DOHH2 (cell line): ENCODE measurements at regions not wholly inside any gene's neighbourhood (a gene's known extent, or its start where the extent isn't known, plus 50 kb on each side); places are given as distances from the start of the nearest gene placed in this dataset.

Experiments used
- EZH2phosphoT487 ChIP-seq: fragments of 200-600 bp; sonication (generic); IDR thresholded peaks from 2 replicates; pipeline ENCODE4 v1.6.1; 2017; ENCODE audit warnings: borderline replicate concordance, mild to moderate bottlenecking, antibody characterized with exemption, low read length, moderate library complexity, mixed read lengths
- TF ChIP-seq, protein P1 (sequence below): fragments of 200-600 bp; sonication (generic); IDR thresholded peaks from one replicate; pipeline ENCODE4 v1.5.1; 2014; ENCODE audit warnings: antibody characterized with exemption, mild to moderate bottlenecking, low read depth, low read length; ENCODE audit not compliant: poor library complexity, severe bottlenecking

DNA sequence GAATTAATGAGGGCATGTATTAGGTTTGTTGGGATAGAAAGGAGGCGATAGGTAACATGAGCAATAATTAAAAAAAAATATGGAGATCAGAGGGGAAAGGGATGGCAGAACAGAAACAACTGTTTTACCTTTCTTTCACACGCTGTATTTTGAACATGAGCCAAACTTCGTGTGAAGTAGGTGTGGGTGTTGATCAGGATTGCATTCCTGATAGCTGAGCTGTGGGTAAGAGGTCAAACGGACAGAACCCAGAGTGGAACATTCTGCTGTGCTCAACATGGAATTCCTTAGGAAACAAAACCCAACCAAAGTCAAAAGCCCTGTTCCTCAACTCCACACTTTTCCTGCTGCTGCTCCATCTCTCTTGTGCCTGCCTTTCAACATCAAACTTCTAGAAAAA is 162.5 kb upstream of the CASK start:
- TF ChIP-seq, protein P1, sequence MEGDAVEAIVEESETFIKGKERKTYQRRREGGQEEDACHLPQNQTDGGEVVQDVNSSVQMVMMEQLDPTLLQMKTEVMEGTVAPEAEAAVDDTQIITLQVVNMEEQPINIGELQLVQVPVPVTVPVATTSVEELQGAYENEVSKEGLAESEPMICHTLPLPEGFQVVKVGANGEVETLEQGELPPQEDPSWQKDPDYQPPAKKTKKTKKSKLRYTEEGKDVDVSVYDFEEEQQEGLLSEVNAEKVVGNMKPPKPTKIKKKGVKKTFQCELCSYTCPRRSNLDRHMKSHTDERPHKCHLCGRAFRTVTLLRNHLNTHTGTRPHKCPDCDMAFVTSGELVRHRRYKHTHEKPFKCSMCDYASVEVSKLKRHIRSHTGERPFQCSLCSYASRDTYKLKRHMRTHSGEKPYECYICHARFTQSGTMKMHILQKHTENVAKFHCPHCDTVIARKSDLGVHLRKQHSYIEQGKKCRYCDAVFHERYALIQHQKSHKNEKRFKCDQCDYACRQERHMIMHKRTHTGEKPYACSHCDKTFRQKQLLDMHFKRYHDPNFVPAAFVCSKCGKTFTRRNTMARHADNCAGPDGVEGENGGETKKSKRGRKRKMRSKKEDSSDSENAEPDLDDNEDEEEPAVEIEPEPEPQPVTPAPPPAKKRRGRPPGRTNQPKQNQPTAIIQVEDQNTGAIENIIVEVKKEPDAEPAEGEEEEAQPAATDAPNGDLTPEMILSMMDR: no peak
- no peak for TF ChIP-seq EZH2phosphoT487
